NCI-H187 (cell line): ENCODE measurements at regions not wholly inside any gene's neighbourhood (a gene's known extent, or its start where the extent isn't known, plus 50 kb on each side); places are given as distances from the start of the nearest gene placed in this dataset.

Experiments
- DNase-seq, 2 experiments: peaks; one replicate each; lab custom pipeline; 2025; lab: John Stamatoyannopoulos, UW

- DNase-seq = no peak
Measured at GRCh38 chr6:14031516-14031915, 86.1 kb upstream of the CD83 start.

- DNase-seq = no peak
Measured at GRCh38 chr6:14035071-14035847, 82.3 kb upstream of the CD83 start.

- no peak for DNase-seq
Measured at GRCh38 chr6:14035874-14036273, 81.7 kb upstream of the CD83 start.

- DNase-seq = no peak
Measured at GRCh38 chr6:14036911-14037310, 80.7 kb upstream of the CD83 start.

- DNase-seq = no peak
Measured at GRCh38 chr6:14037402-14038277, 79.9 kb upstream of the CD83 start.

GRCh38 chr6:14038467-14039437, 78.8 kb upstream of the CD83 start:
- DNase-seq = no peak

GRCh38 chr6:14040042-14040441, 77.5 kb upstream of the CD83 start:
- no peak for DNase-seq

GRCh38 chr6:14046476-14047068, 71.0 kb upstream of the CD83 start:
- DNase-seq = peak; percentile 5 to 22

GRCh38 chr6:14047151-14047740, 70.3 kb upstream of the CD83 start:
- DNase-seq = no peak

GRCh38 chr6:14048837-14049236, 68.7 kb upstream of the CD83 start:
- no peak for DNase-seq

GRCh38 chr6:14051355-14051754, 66.2 kb upstream of the CD83 start:
- no peak for DNase-seq

GRCh38 chr6:14053811-14054210, 63.8 kb upstream of the CD83 start:
- DNase-seq = no peak

GRCh38 chr6:14055541-14055940, 62.0 kb upstream of the CD83 start:
- DNase-seq = peak in 1 of 2 experiments; percentile 5

- DNase-seq = no peak
Measured at GRCh38 chr6:14058029-14058695, 59.4 kb upstream of the CD83 start.

GRCh38 chr6:14058735-14059134, 58.8 kb upstream of the CD83 start:
- no peak for DNase-seq

GRCh38 chr6:14059791-14060436, 57.7 kb upstream of the CD83 start:
- DNase-seq = no peak

- no peak for DNase-seq
Measured at GRCh38 chr6:14060971-14061370, 56.6 kb upstream of the CD83 start.

- no peak for DNase-seq
Measured at GRCh38 chr6:14061643-14062042, 55.9 kb upstream of the CD83 start.

- DNase-seq = no peak
Measured at GRCh38 chr6:14062345-14063029, 55.1 kb upstream of the CD83 start.

GRCh38 chr6:14063756-14064155, 53.8 kb upstream of the CD83 start:
- no peak for DNase-seq
